AG04449 (cell line): ENCODE measurements at regions not wholly inside any gene's neighbourhood (a gene's known extent, or its start where the extent isn't known, plus 50 kb on each side); places are given as distances from the start of the nearest gene placed in this dataset.

Experiments
- CTCF ChIA-PET: fragments of 350-600 bp; formaldehyde crosslinking; extraction: SDS; loops from one replicate; lab custom pipeline; 2021; ENCODE audit warnings: antibody characterized with exemption; lab: Yijun Ruan, JAX
- POLR2A ChIA-PET: fragments of 400-600, 350-600 bp; formaldehyde crosslinking; extraction: SDS; loops from one replicate; lab custom pipeline; 2020; ENCODE audit warnings: antibody characterized with exemption, inconsistent platforms; lab: Yijun Ruan, JAX
- DNase-seq: peaks from one replicate; pipeline ENCODE4 v3.0.0-alpha.2; 2010; ENCODE audit warnings: low read depth, low spot score
- H3K4me3 ChIP-seq: 2 replicates; pipeline ENCODE4 v1.5.1; 2011; ENCODE audit warnings: low read depth, mild to moderate bottlenecking, control low read depth, low read length
- TF ChIP-seq, protein P1 (sequence below): IDR thresholded peaks from one replicate; pipeline ENCODE4 v1.5.1; 2011; ENCODE audit warnings: mild to moderate bottlenecking, moderate library complexity, low read length, control low read depth, inconsistent platforms; ENCODE audit not compliant: insufficient read depth; ENCODE audit errors: missing control alignments

DNA sequence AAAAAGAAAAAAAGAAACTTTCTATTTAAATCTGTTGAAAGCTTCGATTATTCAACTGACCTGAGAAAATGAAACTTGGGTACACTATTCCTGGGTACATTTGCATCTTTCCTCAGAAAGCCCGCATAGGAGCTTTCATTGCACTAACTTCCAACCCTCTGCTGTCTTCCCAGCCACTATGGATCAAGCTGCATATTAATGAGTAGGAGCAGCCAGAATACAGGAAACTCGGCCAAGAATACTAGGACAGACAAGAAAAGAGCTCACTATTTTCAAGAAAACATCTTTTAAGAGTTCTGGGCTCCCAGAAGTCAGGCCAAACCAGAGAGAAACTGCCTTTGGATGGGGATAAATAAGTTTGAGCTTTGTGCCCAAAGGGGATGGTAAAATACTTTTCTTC is 135.0 kb upstream of the CCDC28A start:
- ChIA-PET POLR2A (no interaction called here), CTCF (interaction anchor here (0.8 to 1.6 kb wide), 4 partner anchors 9 to 127 kb away, joined by 3 to 5 read pairs (median 4); no protein-coding TSS in a partner anchor)
- no peak for DNase-seq
- no peak overlapping the region for H3K4me3 ChIP-seq
- TF ChIP-seq, protein P1, sequence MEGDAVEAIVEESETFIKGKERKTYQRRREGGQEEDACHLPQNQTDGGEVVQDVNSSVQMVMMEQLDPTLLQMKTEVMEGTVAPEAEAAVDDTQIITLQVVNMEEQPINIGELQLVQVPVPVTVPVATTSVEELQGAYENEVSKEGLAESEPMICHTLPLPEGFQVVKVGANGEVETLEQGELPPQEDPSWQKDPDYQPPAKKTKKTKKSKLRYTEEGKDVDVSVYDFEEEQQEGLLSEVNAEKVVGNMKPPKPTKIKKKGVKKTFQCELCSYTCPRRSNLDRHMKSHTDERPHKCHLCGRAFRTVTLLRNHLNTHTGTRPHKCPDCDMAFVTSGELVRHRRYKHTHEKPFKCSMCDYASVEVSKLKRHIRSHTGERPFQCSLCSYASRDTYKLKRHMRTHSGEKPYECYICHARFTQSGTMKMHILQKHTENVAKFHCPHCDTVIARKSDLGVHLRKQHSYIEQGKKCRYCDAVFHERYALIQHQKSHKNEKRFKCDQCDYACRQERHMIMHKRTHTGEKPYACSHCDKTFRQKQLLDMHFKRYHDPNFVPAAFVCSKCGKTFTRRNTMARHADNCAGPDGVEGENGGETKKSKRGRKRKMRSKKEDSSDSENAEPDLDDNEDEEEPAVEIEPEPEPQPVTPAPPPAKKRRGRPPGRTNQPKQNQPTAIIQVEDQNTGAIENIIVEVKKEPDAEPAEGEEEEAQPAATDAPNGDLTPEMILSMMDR: no peak

DNA sequence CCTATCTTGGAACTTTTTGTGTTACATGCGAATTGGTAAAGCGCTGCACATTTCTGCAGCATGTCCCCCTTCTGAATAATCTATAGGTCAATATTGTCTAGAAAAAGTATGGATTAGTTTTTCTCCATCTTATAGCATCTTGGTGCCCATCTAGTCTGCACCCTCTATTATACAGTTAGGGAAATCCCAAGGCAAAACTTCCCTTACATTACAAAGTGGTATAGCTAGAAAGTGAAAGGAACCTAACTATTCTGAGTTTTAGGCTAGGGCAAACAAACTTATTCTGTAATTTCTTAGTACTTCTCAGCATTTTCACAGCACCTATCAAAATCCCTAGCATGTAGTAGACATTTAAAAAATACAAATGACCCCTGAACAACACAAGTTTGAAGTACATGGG is 133.5 kb upstream of the CCDC28A start:
- no peak for DNase-seq
- ChIA-PET POLR2A (no interaction called here), CTCF (no interaction called here)
- no peak overlapping the region for H3K4me3 ChIP-seq
- TF ChIP-seq, protein P1: no peak

DNA sequence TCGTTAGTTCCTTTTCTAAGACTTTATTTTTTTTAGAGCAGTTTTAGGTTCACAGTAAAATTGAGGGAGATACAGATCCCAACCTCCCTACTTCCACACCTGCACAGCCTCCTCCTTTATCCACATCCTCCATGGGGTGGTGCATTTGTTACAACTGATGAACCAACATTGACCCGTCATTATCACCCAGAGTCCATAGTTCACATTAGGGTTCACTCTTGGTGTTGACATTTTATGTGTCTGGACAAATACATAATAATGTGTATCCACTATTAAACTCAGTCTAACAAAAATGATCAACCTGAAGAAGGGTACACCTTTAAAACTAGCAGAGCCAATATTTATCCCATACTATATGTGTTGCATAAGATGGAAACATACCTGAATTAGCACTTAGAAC is 130.4 kb upstream of the CCDC28A start:
- TF ChIP-seq, protein P1: no peak
- H3K4me3 ChIP-seq: no peak overlapping the region
- CTCF ChIA-PET: no interaction called here
- no peak for DNase-seq
- POLR2A ChIA-PET: no interaction called here

DNA sequence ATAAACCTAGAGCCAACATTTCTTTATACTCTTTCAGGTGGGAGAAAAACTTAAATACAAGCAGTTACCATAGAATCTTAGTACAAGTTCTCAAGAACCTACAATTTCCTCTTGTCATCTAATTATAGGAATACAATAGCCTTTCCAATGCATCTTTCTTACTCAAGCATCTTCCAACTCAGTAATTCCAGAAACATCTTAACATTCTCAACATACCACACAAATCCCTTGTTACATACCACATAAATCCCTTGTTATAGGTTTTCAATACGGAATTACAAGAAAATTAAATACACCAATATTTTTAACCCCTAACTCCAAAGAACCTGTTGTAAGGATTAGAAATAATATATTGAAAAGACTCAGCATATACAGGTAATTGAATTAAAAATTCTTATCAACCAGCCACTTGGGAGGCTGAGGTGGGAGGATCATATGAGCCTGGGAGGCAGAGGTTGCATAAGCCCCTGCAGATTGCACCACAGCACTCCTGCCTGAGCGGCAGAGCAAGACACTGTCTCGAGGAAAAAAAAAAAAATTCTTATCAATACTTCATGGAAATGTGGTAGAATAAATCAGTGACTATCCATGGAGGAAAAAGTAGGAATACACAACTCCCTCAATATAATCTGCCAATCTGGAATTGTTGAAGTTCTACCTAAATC is 127.5 kb upstream of the CCDC28A start:
- POLR2A ChIA-PET: no interaction called here
- DNase-seq: no peak
- TF ChIP-seq, protein P1: no peak
- CTCF ChIA-PET: no interaction called here
- no peak overlapping the region for H3K4me3 ChIP-seq

DNA sequence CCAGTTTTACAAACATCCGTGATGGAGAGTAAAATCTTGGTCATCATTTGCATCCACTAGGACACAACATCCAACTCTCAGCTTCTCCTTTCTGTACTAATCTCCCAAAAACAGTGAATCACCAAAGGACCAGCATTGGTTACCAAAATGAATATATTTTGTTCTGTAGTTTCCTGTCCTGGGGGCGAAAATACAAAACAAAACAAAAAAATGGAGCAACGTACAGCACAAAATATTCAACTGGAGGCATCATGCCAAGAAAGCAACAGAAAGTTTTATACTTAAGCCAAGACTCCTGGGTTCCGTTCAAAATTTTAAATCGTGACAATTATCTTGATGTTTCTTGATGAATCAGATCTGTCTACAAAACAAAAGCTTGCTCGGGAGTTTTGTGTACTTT is 126.6 kb upstream of the CCDC28A start:
- DNase-seq: no peak
- CTCF ChIA-PET: no interaction called here
- POLR2A ChIA-PET: no interaction called here
- no peak overlapping the region for H3K4me3 ChIP-seq
- TF ChIP-seq, protein P1: no peak

DNA sequence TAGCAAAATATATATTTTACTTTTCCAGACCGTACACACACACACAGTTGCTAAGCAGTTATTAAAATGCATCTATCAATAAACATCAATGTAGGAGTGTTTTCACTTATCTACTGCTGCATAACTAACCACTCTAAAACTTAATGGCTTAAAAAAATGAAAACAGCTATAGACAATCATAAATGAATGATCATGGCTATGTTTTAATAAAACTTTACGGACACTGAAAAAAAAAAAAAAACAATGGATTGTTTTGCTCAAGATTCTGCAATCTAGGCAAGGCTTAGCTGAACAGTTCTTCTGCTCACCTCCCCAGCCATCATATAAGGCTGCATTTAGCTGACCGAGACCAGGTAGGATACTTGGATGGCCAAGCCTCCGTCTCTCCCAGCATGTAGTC is 125.4 kb upstream of the CCDC28A start:
- POLR2A ChIA-PET: no interaction called here

More for the DNA sequence above, 125.4 kb upstream of the CCDC28A start:
- DNase-seq: no peak
- TF ChIP-seq, protein P1: no peak
- H3K4me3 ChIP-seq: no peak overlapping the region
- CTCF ChIA-PET: interaction anchor here (1.1 kb wide), 1 partner anchor 9 kb away, joined by 4 read pairs; no protein-coding TSS in a partner anchor
